ENCODE measurements at regions not wholly inside any gene's neighbourhood (a gene's known extent, or its start where the extent isn't known, plus 50 kb on each side); places are given as distances from the start of the nearest gene placed in this dataset.

DNA sequence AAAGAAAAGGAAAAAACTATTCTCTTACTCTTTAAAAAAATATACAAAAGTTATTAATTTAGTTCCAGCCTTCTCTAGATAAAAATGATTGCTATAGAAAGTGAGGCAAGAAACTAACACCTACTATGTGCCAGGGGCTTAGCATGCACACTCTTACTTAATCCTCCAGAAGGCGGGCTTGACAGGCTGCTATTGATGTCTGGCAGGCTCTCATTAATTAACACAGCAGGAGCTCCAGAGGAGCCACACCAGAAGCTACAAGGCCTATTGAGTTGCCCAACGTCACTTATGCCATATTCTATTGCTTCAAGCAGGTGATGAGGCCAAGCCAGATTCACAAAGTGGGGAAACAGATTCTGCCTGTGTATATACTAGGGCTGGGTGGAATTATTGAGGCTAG lies 54.6 kb upstream of the CLINT1 start:
- no peak for DNase-seq (ENCODE audit: low spot score)
- Mint-ChIP-seq H3K9me3 (no peaks in the 10 kb centered on the region), H3K4me1 (peaks cover 28% of the 10 kb centered on the region), H3K4me3 (no peak overlapping the region), H3K36me3 (no peaks in the 10 kb centered on the region), H3K27ac (no peak overlapping the region), H3K27me3 (ENCODE audit: low read depth) (no peaks in the 10 kb centered on the region)
- ATAC-seq = no peak
- ChIA-PET CTCF (interaction anchor here (1.4 to 2.0 kb wide), 2 partner anchors 36 to 85 kb away, joined by 3 to 5 read pairs; no protein-coding TSS in a partner anchor), POLR2A (no interaction called here)
- TF ChIP-seq FOXK1 (CRISPR knock-in tag; IDR thresholded peaks at IDR 0.05) (no peak), PRRX2 (CRISPR knock-in tag; IDR thresholded peaks at IDR 0.05) (no peak), ZNF121 (CRISPR knock-in tag; IDR thresholded peaks at IDR 0.05) (no peak), E2F5 (CRISPR knock-in tag; IDR thresholded peaks at IDR 0.05) (no peak), EMX1 (CRISPR knock-in tag; IDR thresholded peaks at IDR 0.05) (no peak), GRHL2 (CRISPR knock-in tag; IDR thresholded peaks at IDR 0.05; ENCODE audit: insufficient replicate concordance, severe bottlenecking) (no peak), IRF2 (CRISPR knock-in tag; IDR thresholded peaks at IDR 0.05; ENCODE audit: borderline replicate concordance, low read depth) (no peak), ATF1 (CRISPR knock-in tag; IDR thresholded peaks at IDR 0.05) (no peak), ZNF219 (CRISPR knock-in tag; IDR thresholded peaks at IDR 0.05; ENCODE audit: borderline replicate concordance) (no peak), NFATC4 (CRISPR knock-in tag; IDR thresholded peaks at IDR 0.05) (no peak), FOXP1 (CRISPR knock-in tag; IDR thresholded peaks at IDR 0.05; ENCODE audit: borderline replicate concordance) (no peak), JAZF1 (CRISPR knock-in tag; IDR thresholded peaks at IDR 0.05) (no peak)
- TF ChIP-seq, protein P1, sequence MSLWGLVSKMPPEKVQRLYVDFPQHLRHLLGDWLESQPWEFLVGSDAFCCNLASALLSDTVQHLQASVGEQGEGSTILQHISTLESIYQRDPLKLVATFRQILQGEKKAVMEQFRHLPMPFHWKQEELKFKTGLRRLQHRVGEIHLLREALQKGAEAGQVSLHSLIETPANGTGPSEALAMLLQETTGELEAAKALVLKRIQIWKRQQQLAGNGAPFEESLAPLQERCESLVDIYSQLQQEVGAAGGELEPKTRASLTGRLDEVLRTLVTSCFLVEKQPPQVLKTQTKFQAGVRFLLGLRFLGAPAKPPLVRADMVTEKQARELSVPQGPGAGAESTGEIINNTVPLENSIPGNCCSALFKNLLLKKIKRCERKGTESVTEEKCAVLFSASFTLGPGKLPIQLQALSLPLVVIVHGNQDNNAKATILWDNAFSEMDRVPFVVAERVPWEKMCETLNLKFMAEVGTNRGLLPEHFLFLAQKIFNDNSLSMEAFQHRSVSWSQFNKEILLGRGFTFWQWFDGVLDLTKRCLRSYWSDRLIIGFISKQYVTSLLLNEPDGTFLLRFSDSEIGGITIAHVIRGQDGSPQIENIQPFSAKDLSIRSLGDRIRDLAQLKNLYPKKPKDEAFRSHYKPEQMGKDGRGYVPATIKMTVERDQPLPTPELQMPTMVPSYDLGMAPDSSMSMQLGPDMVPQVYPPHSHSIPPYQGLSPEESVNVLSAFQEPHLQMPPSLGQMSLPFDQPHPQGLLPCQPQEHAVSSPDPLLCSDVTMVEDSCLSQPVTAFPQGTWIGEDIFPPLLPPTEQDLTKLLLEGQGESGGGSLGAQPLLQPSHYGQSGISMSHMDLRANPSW (CRISPR knock-in tag; conservative IDR thresholded peaks at IDR 0.05; ENCODE audit: low read depth) = no peak
- TF ChIP-seq, protein P2, sequence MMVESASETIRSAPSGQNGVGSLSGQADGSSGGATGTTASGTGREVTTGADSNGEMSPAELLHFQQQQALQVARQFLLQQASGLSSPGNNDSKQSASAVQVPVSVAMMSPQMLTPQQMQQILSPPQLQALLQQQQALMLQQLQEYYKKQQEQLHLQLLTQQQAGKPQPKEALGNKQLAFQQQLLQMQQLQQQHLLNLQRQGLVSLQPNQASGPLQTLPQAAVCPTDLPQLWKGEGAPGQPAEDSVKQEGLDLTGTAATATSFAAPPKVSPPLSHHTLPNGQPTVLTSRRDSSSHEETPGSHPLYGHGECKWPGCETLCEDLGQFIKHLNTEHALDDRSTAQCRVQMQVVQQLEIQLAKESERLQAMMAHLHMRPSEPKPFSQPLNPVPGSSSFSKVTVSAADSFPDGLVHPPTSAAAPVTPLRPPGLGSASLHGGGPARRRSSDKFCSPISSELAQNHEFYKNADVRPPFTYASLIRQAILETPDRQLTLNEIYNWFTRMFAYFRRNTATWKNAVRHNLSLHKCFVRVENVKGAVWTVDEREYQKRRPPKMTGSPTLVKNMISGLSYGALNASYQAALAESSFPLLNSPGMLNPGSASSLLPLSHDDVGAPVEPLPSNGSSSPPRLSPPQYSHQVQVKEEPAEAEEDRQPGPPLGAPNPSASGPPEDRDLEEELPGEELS (CRISPR knock-in tag; IDR thresholded peaks at IDR 0.05) = no peak

DNA sequence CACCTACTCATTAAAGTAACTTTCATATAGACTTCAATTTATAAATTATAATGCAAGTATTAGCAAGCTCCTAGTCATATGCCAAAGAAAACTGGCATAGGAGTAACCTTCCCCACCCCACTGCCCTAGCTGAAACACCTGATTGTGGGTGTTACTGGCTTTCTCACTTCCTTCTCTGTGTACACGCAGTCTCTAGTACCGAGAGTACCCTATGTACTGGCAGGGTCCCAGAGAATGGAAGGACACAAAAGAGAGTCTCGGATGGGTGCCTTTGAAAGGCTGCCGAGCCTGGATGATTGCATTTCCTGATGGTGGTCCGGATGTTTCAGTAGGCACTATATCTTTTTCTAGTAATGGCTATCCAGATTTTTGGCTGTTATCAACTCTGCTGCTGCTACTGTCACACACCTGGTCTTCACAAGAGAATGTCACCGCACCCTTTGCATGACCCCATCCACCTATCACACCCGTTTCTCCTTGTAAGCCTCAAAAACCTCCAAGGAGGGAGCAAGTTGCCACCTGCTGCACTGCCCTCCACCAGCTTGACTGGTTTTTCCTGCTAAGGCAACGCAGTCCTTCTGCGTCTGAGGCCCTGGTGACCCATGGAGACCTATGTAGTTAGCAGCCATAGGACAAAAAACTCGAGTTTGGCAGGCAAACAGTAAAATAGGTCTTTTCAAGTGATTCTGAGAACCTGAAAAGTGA lies 53.8 kb upstream of the CLINT1 start:
- no peak for TF ChIP-seq SOX15 (CRISPR knock-in tag; IDR thresholded peaks at IDR 0.05)
- no peak overlapping the region for H3K4me3 Mint-ChIP-seq
- H3K27ac Mint-ChIP-seq = no peak overlapping the region
- no peaks in the 10 kb centered on the region for H3K9me3 Mint-ChIP-seq
- H3K27me3 Mint-ChIP-seq (ENCODE audit: low read depth) = no peaks in the 10 kb centered on the region
- no peaks in the 10 kb centered on the region for H3K36me3 Mint-ChIP-seq
- POLR2A ChIA-PET = no interaction called here
- DNase-seq (ENCODE audit: low spot score) = no peak
- H3K4me1 Mint-ChIP-seq = peaks cover 27% of the 10 kb centered on the region
- CTCF ChIA-PET = interaction anchor here (1.2 to 2.0 kb wide), 3 partner anchors 36 to 84 kb away, joined by 3 to 5 read pairs (median 3); no protein-coding TSS in a partner anchor
- 0 out of 2 replicates have a peak, but pooled peaks have one; percentile 16 for ATAC-seq

- Mint-ChIP-seq H3K27ac (no peak overlapping the region), H3K27me3 (ENCODE audit: low read depth) (no peaks in the 10 kb centered on the region), H3K4me1 (peaks cover 24% of the 10 kb centered on the region), H3K36me3 (no peaks in the 10 kb centered on the region), H3K4me3 (no peak overlapping the region), H3K9me3 (no peaks in the 10 kb centered on the region; the same call in 1 of the 2 replicates)
- POLR2A ChIA-PET = no interaction called here
- CTCF ChIA-PET = interaction anchor here (1.2 kb wide), 1 partner anchor 83 kb away, joined by 3 read pairs; no protein-coding TSS in a partner anchor
- no peak for ATAC-seq
- TF ChIP-seq ZNF263 (CRISPR knock-in tag; IDR thresholded peaks at IDR 0.05; ENCODE audit: low read depth) (no peak), CREM (CRISPR knock-in tag; IDR thresholded peaks at IDR 0.05) (no peak), NR3C1 (CRISPR knock-in tag; conservative IDR thresholded peaks at IDR 0.05; ENCODE audit: low read depth) (no peak), JUN (CRISPR knock-in tag; IDR thresholded peaks at IDR 0.05) (no peak), NFATC4 (CRISPR knock-in tag; IDR thresholded peaks at IDR 0.05) (no peak)
- TF ChIP-seq, protein P3, sequence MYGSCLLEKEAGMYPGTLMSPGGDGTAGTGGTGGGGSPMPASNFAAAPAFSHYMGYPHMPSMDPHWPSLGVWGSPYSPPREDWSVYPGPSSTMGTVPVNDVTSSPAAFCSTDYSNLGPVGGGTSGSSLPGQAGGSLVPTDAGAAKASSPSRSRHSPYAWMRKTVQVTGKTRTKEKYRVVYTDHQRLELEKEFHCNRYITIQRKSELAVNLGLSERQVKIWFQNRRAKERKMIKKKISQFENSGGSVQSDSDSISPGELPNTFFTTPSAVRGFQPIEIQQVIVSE (CRISPR knock-in tag; IDR thresholded peaks at IDR 0.05; ENCODE audit: borderline replicate concordance) = no peak
- no peak for DNase-seq (ENCODE audit: low spot score)
Measured at GRCh38 chr5:157911568-157911967, 52.6 kb upstream of the CLINT1 start.

All from WTC11 (cell line).